PC-3 (cell line): ENCODE measurements at regions not wholly inside any gene's neighbourhood (a gene's known extent, or its start where the extent isn't known, plus 50 kb on each side); places are given as distances from the start of the nearest gene placed in this dataset.

Experiments used
- EZH2 ChIP-seq: fragments of 300-600 bp; sonication (generic); IDR thresholded peaks from one replicate; pipeline ENCODE4 v1.6.1; 2017; ENCODE audit warnings: antibody characterized with exemption, mild to moderate bottlenecking, low read length; ENCODE audit not compliant: unreplicated experiment
- TF ChIP-seq, protein P1 (sequence below): fragments of 300-600 bp; sonication (generic); conservative IDR thresholded peaks from 2 replicates; pipeline ENCODE4 v1.5.1; 2017; ENCODE audit warnings: antibody characterized with exemption, low read depth, mild to moderate bottlenecking, low read length

DNA sequence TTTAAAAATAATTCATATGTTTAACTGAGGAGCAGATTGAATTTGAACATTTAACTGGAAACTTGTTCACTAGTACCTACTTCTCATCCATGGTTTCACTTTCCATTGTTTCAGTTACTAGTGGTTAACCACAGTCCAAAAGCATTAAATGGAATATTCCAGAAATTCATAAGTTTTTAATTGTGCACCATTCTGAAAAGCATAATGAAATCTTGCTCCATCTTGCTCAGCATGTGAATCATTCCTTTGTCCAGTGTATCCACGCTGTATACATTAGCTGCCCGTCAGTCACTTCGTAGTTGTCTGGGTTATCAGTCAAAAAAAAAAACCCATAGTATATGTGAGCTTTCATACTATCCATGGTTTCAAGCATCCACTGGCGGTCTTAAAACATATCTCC lies 217.6 kb downstream of the TPRG1 start:
- TF ChIP-seq, protein P1, sequence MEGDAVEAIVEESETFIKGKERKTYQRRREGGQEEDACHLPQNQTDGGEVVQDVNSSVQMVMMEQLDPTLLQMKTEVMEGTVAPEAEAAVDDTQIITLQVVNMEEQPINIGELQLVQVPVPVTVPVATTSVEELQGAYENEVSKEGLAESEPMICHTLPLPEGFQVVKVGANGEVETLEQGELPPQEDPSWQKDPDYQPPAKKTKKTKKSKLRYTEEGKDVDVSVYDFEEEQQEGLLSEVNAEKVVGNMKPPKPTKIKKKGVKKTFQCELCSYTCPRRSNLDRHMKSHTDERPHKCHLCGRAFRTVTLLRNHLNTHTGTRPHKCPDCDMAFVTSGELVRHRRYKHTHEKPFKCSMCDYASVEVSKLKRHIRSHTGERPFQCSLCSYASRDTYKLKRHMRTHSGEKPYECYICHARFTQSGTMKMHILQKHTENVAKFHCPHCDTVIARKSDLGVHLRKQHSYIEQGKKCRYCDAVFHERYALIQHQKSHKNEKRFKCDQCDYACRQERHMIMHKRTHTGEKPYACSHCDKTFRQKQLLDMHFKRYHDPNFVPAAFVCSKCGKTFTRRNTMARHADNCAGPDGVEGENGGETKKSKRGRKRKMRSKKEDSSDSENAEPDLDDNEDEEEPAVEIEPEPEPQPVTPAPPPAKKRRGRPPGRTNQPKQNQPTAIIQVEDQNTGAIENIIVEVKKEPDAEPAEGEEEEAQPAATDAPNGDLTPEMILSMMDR = no peak
- no peak for TF ChIP-seq EZH2
